ENCODE measurements at regions not wholly inside any gene's neighbourhood (a gene's known extent, or its start where the extent isn't known, plus 50 kb on each side); places are given as distances from the start of the nearest gene placed in this dataset.
"Not testable (repeated sequence)": the region's sequence is repeated elsewhere in the genome, so short reads cannot be mapped to it uniquely, and the experiment has no call there.

DNA sequence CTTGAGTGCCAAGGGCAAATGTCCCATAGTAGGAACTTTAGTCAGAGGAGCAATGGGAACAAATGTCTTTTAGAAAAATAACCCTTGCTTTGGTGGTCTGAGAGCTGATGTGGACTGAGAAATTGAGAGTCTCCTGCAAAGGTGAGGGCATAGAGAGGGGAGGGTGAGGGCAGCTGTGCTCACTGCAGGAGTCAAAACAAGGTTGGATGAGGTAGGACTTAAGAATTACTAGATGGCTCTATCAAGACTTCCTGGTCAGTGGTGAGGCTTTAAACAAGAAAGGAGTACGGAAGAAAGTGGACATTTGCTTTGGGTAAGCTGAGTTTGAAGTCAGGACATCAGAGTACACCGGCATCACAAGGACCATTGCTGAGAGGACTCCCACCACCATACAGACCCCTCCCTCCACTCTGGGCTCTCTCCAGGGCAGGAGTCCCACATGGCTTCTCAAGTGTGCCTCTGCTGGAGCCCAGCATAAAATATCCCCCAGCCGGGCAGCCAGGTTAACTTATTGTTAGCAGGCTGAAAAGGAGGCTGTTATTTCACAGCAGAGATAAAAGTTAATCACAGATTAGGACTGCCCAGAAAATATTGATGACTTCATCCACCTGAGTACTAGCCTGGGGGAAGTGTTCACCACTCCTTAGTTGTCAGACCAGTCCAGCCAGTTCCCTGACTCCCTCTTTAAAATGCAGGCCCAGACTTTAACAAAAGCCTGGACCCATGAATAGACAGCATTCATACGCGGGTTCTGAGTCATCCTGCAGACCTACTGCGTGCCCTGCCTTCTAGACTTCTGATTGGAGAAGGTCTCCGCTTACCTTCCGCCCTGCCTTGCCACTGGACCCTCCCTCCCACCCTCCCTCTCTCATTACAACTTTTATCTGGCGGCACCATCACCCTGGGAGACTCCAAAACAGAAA, 167.2 kb downstream of the BCL2L11 start:
- not testable (repeated sequence) for DNase-seq (ENCODE audit: low read depth, low spot score)

DNA sequence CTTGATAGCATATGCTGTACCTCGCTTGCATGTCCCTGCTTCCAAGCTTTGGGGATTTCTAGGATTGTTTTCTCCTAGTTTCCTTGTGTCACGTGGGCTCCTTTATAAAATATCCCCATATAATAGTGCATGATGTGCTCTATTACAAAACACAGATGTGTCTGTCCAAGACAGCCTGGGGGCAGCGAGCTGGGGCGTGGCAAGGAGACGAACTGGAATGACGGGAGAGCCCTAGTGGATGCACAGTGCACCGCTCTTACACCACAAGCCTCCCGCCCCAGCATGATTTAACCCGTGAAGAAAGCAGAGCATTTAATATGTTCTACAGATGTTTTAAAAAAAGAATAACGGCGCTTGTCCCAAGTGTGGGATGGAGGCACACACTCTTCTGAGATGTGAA, 169.7 kb downstream of the BCL2L11 start:
- not testable (repeated sequence) for DNase-seq (ENCODE audit: low read depth, low spot score)

DNA sequence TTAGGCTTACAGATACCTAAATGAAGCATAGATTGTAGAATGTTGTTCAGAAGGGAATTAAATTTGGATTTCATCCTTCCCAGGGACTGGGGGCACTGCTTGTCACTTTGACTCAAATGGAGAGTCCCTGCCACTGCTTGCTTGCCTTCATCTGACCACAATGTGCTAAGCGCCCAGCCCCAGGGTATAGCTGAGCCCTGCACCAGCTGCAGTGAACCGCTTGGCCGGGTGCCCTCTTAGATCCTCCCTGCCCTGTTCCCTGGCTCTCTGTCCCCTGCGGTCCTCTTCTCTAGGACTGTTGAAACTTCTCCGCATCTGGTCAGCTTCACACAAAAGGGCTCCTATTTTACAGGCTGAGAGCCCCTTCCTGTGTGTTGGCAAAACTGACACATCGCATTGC, 170.9 kb downstream of the BCL2L11 start:
- DNase-seq (ENCODE audit: low read depth, low spot score), result not testable (repeated sequence)

DNA sequence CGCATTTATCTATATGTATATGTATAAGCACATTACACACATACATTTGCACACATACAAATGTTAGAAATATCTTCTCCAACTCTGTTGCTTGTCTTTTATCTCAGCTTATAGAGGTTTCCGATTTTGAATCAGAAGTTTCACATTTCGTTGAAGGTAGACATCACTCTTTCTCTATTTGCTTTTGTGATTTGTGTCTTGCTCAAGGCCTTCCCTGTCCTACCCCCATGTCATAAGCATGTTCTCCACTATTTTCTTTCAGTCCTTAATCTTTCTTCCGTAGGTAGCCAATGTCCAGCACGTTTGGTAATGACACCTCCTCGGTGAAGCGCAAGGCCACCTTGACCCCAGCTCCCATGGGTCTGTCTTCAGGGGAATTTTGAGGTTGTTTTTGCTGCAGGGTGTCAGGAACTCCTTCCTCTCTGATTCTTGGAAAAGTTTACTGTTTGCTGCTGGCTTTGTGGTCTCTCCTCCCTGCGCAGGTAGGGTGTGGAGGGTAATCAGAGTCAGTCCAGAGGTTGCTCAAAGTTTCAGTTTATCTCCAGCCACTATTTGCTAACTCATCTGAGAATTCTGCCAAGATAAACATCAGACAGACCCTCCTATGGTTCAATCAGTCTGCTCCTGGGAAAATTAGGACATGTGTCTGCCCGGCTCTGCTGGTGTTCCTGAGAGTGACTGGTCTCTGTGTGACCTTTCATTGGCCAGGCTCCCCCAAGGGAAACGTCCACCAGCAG, 171.7 kb downstream of the BCL2L11 start:
- DNase-seq (ENCODE audit: low read depth, low spot score), result not testable (repeated sequence)

DNA sequence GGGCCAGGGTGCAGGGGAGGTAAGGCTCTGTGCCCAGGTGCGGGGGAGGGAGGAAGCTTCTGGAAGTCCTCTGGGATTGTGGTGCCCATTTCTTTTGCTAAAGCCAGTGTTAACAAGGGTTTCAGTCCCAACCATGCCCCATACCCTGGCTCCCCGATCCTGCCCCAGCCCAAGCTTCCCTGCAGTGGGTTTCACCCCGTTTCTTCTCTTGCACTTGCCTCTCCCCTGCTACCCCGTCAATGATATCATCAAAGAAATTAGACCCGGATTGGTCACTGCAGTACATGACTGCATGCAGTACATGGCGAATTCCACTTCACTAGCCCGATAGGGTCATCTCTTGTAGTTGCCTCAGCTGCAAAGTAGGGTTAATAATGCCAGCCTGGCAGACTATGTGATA, 174.0 kb downstream of the BCL2L11 start:
- DNase-seq (ENCODE audit: low read depth, low spot score), result not testable (repeated sequence)

DNA sequence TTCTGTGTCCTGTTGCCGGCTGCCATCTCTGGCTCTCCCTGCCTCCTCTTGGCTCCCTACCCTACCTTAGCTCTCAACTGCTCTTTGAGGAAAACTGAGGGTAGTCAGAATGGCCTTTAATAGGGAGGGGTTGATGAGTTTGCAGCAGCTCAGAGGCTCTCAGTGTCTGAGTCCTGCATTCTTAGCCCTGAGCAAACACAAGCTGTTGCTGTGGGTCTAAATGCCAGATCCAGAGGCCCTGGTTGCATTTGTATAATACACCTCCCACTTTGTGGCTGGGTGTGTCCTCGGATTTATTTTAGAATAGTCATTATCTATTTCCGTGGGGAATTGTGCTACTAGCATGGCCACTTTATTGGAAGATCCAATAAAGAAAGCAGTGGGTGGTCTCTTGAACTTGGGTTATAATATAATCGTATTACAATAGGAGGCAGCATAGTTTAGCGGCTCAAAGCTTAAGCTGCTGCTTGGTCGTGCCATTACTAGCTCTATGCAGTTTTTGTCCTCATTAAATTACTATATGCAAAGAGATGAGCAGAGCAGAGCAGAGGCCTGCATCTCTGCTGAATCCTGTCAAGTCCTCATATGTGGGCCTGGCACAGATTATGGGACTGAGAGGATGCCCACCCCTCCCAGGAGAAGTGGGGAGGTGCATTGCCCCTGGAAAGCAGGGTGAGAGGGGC, 175.5 kb downstream of the BCL2L11 start:
- not testable (repeated sequence) for DNase-seq (ENCODE audit: low read depth, low spot score)

DNA sequence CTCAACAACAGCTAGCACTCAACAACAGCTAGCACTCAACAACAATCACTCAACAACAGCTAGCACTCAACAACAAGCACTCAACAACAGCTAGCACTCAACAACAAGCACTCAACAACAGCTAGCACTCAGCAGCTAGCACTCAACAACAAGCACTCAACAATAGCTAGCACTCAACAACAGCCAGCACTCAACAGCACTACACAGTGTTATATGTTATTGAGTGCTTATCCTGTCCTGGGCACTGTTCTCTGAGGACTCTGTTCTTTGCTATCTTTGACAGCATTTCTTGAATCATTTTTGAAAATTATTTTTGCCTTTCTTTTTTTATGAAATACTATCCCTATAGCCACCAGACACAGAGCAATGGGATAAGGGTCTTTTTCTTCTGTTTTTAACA, 176.4 kb downstream of the BCL2L11 start:
- not testable (repeated sequence) for DNase-seq (ENCODE audit: low read depth, low spot score)

DNA sequence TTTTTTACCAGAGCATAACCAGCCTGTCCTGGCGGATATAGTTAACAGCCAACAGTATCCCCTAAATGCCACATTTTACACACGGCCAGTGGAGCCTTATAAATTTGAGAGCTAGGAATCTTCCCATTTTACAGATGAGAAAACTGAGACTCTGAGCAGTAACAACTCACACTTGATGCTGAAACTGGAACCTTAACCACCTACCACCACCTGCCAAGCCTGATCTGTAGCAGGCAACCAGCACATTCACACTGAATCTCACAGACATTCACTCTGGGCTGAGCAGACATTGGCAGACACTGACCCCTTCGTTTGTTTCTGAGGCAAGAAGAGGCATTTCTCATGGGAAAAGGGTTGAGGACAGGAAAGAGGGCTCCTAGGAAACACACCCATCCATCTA, 178.2 kb downstream of the BCL2L11 start:
- DNase-seq (ENCODE audit: low read depth, low spot score), result not testable (repeated sequence)

DNA sequence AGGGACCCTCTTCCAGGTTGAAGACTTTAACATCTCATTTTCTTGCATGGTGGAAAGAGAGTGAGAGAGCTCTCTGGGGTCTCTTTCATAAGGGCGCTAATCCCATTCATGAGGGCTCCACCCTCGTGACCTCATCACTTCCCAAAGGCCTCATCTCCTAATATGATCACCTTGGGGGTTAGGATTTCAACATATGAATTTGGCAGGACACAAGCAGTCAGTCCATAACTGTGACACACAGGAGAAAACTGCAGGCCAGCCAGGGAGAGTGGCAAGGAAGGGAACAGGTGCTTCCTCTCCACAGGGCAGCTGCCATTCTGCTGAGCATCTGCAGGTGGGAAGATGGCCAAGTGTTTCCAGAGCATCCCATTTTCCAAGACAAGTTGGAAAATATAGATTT, 178.9 kb downstream of the BCL2L11 start:
- not testable (repeated sequence) for DNase-seq (ENCODE audit: low read depth, low spot score)

DNA sequence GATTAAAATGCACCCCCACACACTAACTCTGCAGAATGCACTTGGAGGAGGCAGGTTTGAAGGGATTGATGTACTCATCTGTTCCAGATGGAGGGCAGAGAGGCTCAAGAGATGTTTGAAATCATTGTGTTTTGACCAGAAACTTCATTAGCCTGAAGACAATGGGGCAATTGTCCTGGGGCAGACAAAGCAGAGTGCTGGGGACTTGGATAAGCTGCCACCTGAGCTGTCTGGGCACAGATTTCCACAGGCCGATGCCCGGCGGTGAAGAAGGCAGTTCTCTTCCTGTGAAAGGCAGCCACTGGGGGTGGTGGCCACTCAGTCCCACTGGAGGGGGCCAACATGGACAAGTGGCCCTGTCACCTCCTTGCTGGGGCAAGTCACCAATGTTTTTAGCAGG, 181.0 kb downstream of the BCL2L11 start:
- not testable (repeated sequence) for DNase-seq (ENCODE audit: low read depth, low spot score)

DNA sequence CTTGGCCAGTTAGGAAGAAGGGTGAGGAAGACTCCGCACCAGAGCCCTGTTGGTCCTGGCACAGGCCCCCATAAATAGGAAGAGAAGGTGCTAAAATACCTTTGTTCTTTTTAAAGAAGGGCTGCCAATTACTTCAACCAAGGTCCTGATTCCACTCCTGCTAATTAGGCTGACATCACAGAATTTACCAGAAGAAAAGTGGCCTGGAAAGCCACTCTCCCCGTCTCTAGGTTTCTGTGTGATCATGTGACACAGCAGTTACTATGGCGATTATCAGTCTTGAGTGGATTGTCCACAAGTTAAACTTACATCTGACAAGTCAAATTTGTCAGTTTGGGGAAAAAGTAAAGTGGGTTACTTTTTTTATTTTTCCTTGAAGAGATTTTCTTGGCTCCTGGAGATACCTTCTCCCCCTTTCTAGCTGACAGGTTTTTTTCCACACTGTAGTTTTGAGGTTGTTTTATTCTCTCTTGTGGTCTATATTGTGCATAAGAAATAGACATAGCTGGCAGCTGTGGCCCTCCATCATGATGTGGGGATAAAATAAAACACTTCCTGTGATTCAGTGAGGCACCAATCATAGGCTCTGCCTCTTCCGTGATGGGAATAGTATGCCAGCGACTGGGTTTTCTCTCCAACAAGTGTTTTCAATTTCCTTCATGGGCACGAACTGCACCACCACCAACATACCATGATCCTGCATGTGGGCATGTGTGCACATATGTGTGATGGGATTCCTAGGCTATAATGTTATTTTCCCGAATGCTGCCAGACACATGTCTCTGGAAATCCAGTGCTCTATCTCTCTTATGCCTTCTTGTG, 181.9 kb downstream of the BCL2L11 start:
- not testable (repeated sequence) for DNase-seq (ENCODE audit: low read depth, low spot score)

DNA sequence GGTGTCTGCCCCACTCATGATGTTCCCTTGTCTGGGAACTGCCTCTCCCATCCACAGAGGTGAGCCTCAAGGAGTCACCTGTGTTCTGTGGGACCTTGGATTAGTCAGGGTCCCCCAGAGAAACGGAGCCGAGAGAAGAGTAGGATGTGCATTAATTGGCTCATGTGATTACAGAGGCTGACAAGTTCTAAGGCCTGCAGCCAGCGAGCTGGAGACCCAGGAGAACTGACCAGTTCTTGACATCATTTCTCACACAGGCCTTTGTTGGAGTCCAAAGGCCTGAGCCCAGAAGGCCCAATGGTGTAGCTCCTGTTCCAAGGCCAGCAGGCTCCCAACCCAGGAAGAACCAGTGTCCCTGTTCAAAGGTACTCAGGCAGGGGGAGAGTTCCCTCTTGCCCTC, 186.6 kb downstream of the BCL2L11 start:
- DNase-seq (ENCODE audit: low read depth, low spot score), result not testable (repeated sequence)

DNA sequence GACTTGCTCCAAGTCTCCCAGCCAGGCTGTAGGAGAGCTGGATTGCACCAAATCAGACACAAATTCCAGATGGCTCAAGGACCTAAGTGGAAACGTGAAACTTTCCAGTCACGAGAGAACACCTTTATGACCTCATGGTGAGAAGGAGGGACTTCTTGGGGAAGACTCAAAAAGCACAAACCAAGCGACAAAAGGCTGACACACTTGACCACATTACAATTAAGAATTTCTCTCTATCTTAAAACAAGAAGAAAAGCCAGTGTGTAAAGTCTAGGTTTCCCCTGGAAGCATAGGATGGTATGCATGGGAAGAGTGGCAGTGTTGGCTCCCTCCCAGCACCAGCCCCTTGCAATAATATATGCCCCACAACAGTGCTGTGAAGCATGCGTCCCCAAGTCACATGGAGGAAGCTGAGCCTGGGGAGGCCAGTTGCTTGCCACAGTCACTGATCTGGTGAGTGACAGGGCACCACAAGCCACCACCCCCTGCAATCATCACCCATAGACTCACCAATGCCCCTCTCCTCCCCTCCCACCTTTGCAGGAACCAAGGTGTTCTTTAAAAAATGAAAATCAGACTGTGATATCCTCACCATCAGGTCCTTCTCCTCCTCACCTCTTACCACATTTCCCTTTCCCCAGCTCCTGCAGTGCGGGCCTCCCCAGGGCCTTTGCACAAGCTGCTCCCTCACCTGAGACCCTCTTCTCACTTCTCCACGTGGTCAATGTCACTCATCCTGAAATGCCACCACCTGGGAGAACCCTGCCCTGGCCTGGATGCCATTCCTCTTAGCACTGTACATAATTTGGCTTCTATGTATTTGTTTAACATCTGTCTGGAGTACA, 188.7 kb downstream of the BCL2L11 start:
- DNase-seq (ENCODE audit: low read depth, low spot score), result not testable (repeated sequence)

DNA sequence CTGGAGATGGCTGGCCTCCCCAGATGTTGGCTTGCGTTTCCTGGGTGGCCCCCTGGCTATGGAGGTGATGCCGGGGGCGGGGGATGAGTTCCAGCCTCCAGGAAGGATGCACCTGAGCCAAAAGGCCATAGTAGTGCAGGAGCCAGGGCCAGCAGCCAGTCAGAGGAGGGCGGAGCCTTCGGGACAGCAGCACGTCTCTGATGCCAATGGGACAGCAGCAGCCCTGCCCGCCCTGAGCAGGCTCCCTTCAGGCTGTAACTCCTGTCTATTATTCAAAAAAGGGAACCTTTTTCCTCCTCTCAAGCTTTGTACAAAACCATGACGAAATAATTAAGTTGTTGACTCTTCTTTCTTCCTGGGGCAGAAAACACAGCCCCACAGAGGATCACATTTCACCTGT, 189.7 kb downstream of the BCL2L11 start:
- not testable (repeated sequence) for DNase-seq (ENCODE audit: low read depth, low spot score)

DNA sequence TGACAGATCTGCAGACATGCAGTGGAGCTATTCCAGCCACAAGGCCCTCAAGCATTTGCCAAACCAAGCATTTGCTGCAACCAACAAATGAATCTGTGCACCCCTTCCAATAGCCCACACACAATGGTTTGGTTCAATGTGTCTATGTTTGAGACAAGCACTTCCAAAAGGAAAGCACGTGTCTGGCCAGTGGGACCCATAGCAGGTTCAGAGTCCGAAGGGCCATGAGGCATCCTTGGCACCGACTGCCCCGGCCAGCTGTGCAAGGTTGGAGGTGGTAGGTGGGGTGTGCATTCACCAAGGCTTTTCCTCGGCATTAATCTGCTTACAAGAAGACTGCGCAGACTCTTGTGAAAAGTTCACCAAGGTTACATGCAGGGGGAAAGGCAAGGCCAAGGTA, 190.9 kb downstream of the BCL2L11 start:
- not testable (repeated sequence) for DNase-seq (ENCODE audit: low read depth, low spot score)

DNA sequence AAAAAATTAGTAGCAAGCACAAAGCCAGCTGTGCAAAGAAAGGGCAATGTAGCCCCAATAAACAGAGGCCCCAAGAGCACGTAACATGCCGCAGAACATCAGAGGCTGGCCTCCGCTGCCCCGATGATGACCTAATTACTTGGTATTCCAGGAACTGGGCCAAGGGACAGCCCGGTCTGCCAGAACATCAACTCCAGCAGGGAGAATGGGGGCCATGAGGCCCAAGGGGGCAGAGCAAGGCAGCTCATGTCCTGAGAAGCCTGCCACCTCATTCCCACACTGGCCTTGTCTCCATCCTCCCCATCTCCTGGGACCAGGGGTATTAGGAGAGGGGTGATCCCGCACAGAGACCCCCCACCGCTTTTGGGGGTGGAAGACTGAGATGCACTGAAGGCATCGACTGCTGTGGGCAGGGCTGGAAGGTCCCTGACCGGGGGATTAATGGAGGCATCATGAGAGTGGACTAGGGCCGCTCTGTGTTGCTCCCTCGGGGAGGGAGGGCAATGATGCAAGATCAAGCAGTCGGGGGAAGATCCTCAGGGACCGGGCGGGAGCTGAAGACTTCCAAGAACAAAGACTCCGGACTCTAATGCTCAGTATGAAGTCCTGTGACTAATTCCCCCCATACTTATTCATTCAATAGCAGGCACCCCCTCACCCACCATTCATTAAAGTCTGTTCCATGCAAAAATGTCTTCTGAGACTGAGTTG, 192.3 kb downstream of the BCL2L11 start:
- DNase-seq (ENCODE audit: low read depth, low spot score), result not testable (repeated sequence)

DNA sequence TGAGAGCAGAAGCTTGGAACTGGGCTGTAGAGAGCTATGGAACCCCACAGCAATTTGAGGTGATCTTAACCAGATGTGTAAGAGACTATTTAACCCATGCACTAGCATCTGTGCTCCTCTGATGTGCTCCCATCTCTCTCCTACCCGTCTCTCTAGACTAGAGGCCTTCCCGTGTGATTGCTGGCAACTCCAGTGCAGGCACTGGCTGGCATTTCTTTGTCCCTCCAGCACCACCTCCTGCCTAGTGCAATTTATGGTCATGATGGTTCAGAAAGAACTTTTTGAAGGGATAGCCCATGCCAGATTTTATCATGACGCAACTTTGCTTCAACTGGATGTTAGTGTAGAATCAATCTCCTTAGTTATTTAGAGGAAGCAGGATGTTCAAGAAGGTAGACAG, 193.0 kb downstream of the BCL2L11 start:
- not testable (repeated sequence) for DNase-seq (ENCODE audit: low read depth, low spot score)

DNA sequence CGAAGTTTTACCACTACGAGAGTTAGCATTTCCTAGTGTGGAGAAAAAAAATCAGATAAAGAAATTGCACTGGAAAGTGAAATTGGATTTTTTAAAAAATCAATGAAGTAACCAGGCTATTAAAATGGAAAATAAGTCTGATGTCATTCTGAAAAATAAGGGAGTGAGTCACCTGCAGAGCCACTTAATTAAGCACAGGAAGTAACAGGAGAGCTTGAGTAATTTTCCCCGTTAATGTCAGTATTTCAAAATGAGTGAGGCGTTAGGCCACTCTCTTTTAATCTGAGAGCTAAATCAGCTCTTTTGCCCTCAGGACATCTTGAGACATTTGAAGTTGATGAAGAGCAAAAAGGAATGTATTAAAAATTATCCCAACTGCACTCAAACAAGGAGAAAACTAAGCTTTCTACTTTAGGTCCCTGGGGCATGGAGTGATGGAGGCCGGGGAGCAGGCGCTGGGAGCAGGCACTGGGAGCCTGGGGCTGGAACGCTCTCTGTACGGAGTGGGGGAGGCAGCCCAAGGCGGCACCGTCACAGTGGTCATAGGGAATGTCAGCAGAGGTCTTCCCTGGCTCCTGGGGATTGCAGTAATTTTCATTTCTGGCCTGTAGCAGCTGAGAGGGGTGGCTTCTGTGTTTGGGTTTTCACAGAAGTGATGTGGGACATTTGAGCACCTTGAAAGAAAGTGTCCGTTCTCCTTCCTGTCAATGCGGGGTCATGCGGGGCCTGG, 194.6 kb downstream of the BCL2L11 start:
- DNase-seq (ENCODE audit: low read depth, low spot score), result not testable (repeated sequence)

DNA sequence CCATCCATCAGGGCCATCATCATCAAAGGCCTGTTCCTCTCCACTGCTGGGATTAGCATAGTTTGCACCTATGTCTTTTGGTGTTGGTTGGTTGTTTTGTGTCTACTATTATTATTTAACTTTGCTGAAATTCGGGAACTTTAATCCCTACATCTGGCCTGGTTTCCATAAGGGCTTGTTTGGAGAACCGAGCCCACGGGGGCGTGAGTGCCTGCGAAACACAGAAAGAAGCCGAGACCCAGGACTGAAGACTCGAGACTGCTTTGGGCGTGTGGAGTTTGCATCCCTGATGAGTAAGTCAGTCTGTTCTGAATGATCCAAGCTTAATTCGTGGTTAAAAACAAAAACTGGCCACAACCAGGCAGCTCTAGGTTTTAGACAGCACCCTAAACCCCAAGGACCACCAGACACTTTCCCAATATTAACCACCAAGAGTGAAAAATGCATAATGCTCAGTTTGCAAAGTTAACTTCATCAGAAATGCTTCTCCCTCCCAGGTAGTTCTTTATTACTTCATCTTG, 195.6 kb downstream of the BCL2L11 start:
- not testable (repeated sequence) for DNase-seq (ENCODE audit: low read depth, low spot score)
